Stimulated activated memory B cell treated with anti-CD40 and anti-IgM and Interleukin-4, amounts not matched to agents 10 μg/mL and 1 μg/mL and 100 μg/mL, for 72 hours (primary cell): ENCODE measurements at regions not wholly inside any gene's neighbourhood (a gene's known extent, or its start where the extent isn't known, plus 50 kb on each side); places are given as distances from the start of the nearest gene placed in this dataset.
A peak's percentile ranks its signal among the peaks of the same experiment; 100 is the strongest.
"Not testable (repeated sequence)": the region's sequence is repeated elsewhere in the genome, so short reads cannot be mapped to it uniquely, and the experiment has no call there.

ENCODE experiments used
- ATAC-seq: fragments of 150-1000 bp; cut with Tn5 transposase; 2 replicates; pipeline ENCODE4 v1.10.0; 2021
- H3K27ac Mint-ChIP-seq: one replicate; pipeline ENCODE4 v1.8.0; 2022; ENCODE audit warnings: mild to moderate bottlenecking, mixed read lengths
- H3K27me3 Mint-ChIP-seq: one replicate; pipeline ENCODE4 v1.8.0; 2022; ENCODE audit warnings: mixed read lengths
- H3K36me3 Mint-ChIP-seq: one replicate; pipeline ENCODE4 v1.8.0; 2022; ENCODE audit warnings: mixed read lengths
- H3K4me1 Mint-ChIP-seq: one replicate; pipeline ENCODE4 v1.8.0; 2022; ENCODE audit warnings: mixed read lengths
- H3K4me3 Mint-ChIP-seq: one replicate; pipeline ENCODE4 v1.8.0; 2022; ENCODE audit warnings: mild to moderate bottlenecking, moderate library complexity, mixed read lengths
- H3K9me3 Mint-ChIP-seq: one replicate; pipeline ENCODE4 v1.8.0; 2022; ENCODE audit warnings: mixed read lengths

GRCh38 chr3:22734207-22734606, 468.9 kb upstream of the UBE2E2 start:
- Mint-ChIP-seq H3K27ac (no peak overlapping the region), H3K36me3 (no peaks in the 10 kb centered on the region), H3K4me1 (no peaks in the 10 kb centered on the region), H3K4me3 (no peak overlapping the region), H3K27me3 (no peaks in the 10 kb centered on the region), H3K9me3 (no peaks in the 10 kb centered on the region)
- no peak for ATAC-seq

- Mint-ChIP-seq H3K27ac (no peak overlapping the region), H3K36me3 (no peaks in the 10 kb centered on the region), H3K27me3 (no peaks in the 10 kb centered on the region), H3K4me3 (no peak overlapping the region), H3K4me1 (no peaks in the 10 kb centered on the region), H3K9me3 (no peaks in the 10 kb centered on the region)
- no peak for ATAC-seq
These were observed 468.4 kb upstream of the UBE2E2 start for GRCh38 chr3:22734756-22735155.

- no peaks in the 10 kb centered on the region for H3K9me3 Mint-ChIP-seq
- H3K36me3 Mint-ChIP-seq: no peaks in the 10 kb centered on the region
- no peak overlapping the region for H3K27ac Mint-ChIP-seq
- no peak for ATAC-seq
- H3K4me3 Mint-ChIP-seq: no peak overlapping the region
- H3K4me1 Mint-ChIP-seq: no peaks in the 10 kb centered on the region
- no peaks in the 10 kb centered on the region for H3K27me3 Mint-ChIP-seq
These were observed 467.8 kb upstream of the UBE2E2 start for GRCh38 chr3:22735373-22735772.

GRCh38 chr3:22743386-22743785, 459.7 kb upstream of the UBE2E2 start:
- not testable (repeated sequence) for H3K4me3 Mint-ChIP-seq, H3K9me3 Mint-ChIP-seq, H3K4me1 Mint-ChIP-seq, H3K36me3 Mint-ChIP-seq, ATAC-seq, H3K27me3 Mint-ChIP-seq, H3K27ac Mint-ChIP-seq

DNA sequence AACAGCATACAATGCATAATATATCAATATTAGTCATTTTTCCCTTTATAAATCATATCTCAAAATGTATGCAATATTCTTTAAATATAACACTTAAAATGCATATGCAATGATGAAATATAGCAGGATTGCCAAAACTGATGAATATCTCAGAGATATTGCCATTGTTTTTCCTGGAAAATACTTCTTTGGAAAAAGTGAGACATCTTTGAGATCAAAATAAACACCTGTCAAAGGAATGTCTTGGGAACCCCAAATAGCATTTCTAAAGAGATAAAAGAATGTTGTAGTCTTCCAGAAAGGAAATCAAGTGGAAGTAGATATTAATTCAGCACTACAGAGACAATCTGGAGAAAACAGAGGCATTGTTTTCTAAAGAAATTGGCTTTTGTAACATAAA, 457.8 kb upstream of the UBE2E2 start:
- no peaks in the 10 kb centered on the region for H3K27me3 Mint-ChIP-seq
- ATAC-seq: no peak
- no peaks in the 10 kb centered on the region for H3K36me3 Mint-ChIP-seq
- H3K4me1 Mint-ChIP-seq: no peaks in the 10 kb centered on the region
- no peaks in the 10 kb centered on the region for H3K9me3 Mint-ChIP-seq
- no peak overlapping the region for H3K4me3 Mint-ChIP-seq
- H3K27ac Mint-ChIP-seq: no peak overlapping the region

DNA sequence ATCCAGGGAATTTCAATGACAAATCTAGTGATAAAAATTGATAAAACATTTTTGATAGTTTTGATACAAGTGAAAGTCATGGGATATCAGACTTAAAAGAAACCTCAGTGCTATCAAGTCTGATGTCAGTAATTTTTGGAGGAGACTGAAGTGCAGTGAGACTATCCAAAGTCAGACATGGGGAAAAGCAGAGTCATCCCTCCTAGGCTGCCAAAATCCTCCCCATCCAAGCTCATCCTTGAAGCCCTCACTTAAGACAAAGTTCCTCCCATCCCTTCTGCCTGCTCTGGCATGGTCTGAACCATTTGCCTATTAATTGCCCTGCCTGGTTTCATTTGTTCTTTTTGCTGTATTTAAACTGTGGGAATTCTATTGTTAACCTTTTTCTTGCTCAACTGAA, 456.9 kb upstream of the UBE2E2 start:
- H3K4me1 Mint-ChIP-seq: no peaks in the 10 kb centered on the region
- H3K27ac Mint-ChIP-seq: no peak overlapping the region
- no peak for ATAC-seq
- no peak overlapping the region for H3K4me3 Mint-ChIP-seq
- H3K36me3 Mint-ChIP-seq: no peaks in the 10 kb centered on the region
- no peaks in the 10 kb centered on the region for H3K27me3 Mint-ChIP-seq
- H3K9me3 Mint-ChIP-seq: no peaks in the 10 kb centered on the region

GRCh38 chr3:22748453-22749045, 454.6 kb upstream of the UBE2E2 start:
- no peak overlapping the region for H3K4me3 Mint-ChIP-seq
- no peaks in the 10 kb centered on the region for H3K4me1 Mint-ChIP-seq
- no peaks in the 10 kb centered on the region for H3K9me3 Mint-ChIP-seq
- ATAC-seq: no peak
- H3K27me3 Mint-ChIP-seq: no peaks in the 10 kb centered on the region
- H3K27ac Mint-ChIP-seq: no peak overlapping the region
- no peaks in the 10 kb centered on the region for H3K36me3 Mint-ChIP-seq

DNA sequence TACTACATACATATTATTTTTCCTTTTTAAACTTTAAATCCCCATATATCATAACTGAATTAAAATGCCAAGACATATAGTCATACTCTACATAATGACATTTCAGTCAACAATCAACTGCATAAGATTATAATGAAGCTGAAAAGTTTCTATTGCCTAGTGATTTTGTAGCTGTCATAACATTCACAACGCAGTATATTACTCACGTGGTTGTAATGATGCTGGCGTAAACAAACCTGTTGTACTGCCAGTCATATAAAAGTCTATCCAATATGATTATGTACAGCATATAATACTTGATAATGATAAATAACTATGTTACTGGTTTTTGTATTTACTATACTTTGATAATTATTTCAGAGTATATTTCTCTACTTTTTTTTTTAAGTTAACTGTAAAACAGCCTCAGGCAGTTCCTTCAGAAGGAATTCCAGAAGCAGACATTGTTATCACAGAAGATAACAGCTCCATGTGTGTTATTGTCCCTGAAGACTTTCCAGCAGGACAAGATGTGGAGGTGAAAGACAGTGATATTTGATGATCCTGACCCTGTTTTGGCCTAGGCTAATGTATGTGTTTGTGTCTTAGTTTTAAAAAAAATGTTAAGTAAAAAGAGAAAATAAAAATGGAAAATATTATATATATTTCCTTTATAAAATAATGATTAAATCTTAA, 443.4 kb upstream of the UBE2E2 start:
- Mint-ChIP-seq H3K27me3 (no peaks in the 10 kb centered on the region), H3K4me1 (no peaks in the 10 kb centered on the region), H3K9me3 (peaks cover 13% of the 10 kb centered on the region), H3K4me3 (no peak overlapping the region), H3K27ac (no peak overlapping the region), H3K36me3 (no peaks in the 10 kb centered on the region)
- no peak for ATAC-seq

DNA sequence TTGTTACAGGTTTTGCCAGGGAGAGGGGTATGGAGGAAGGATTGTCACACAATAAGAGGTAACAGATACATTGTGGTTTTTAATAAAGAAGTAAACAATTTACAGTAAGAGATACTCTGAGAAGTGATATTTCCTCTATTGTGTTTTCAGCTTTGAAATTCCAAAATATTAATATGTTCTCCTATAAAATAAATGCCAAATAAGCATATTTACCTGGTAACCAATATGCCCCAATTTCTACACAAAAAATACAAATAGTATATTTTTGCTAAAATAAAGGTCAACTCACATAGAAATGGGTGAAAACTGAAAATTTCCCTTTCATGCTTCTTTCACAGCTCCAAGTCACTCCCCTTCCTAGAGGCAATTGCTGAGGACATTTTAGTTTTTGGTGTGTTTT, 437.4 kb upstream of the UBE2E2 start:
- no peaks in the 10 kb centered on the region for H3K4me1 Mint-ChIP-seq

DNA sequence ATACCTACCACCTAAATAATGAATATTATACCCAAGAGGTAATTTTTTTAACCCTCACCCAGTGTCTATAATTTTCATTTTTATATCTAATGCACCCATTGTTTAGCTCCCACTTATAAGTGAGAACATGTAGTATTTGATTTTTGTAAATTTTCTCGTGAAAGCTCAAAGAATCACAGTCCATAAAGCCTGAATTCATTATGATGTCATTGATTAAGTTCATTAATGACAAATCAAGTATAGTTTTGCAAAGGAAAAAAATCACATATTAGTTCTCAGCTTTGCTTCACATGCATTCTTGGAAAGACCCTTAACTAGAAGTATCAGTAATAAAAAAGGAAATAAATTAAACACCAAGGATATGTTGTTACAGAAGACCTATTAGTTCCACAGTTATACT, 425.3 kb upstream of the UBE2E2 start:
- no peak overlapping the region for H3K4me3 Mint-ChIP-seq
- no peak overlapping the region for H3K27ac Mint-ChIP-seq
- H3K36me3 Mint-ChIP-seq: no peaks in the 10 kb centered on the region
- ATAC-seq: no peak
- H3K27me3 Mint-ChIP-seq: no peaks in the 10 kb centered on the region
- H3K4me1 Mint-ChIP-seq: no peaks in the 10 kb centered on the region
- peaks cover 2% of the 10 kb centered on the region for H3K9me3 Mint-ChIP-seq

More for the DNA sequence above, 437.4 kb upstream of the UBE2E2 start:
- ATAC-seq: no peak
- Mint-ChIP-seq H3K4me3 (no peak overlapping the region), H3K36me3 (no peaks in the 10 kb centered on the region), H3K27ac (no peak overlapping the region), H3K9me3 (peaks cover 7% of the 10 kb centered on the region), H3K27me3 (no peaks in the 10 kb centered on the region)

DNA sequence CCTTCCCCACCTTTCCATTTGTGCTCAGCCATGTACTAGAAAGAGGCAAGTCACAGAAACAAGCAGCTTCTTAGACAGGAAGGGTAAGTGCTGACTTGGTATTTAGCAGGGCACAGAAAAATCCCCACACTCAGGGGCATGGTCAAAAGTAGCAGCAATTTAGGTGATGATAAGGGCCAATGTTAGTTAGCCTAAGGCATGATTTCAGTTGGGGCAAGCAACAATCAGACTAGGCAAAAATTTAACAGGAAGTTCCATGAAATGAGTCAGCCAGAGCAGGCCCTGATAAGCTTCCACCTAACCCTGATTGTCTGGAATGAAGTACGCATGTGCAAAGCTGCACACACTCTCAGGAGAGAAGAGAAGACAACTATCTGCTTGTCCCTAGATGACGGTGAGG, 423.4 kb upstream of the UBE2E2 start:
- Mint-ChIP-seq H3K36me3 (peaks cover 4% of the 10 kb centered on the region), H3K9me3 (peaks cover 17% of the 10 kb centered on the region), H3K27ac (no peak overlapping the region), H3K27me3 (no peaks in the 10 kb centered on the region), H3K4me1 (no peaks in the 10 kb centered on the region), H3K4me3 (no peak overlapping the region)
- ATAC-seq: no peak

- H3K27me3 Mint-ChIP-seq: no peaks in the 10 kb centered on the region
- no peak overlapping the region for H3K4me3 Mint-ChIP-seq
- ATAC-seq: no peak
- no peak overlapping the region for H3K27ac Mint-ChIP-seq
- peaks cover 9% of the 10 kb centered on the region for H3K9me3 Mint-ChIP-seq
- H3K4me1 Mint-ChIP-seq: no peaks in the 10 kb centered on the region
- no peaks in the 10 kb centered on the region for H3K36me3 Mint-ChIP-seq
These were observed 410.6 kb upstream of the UBE2E2 start for GRCh38 chr3:22792533-22792932.

- no peak for ATAC-seq
- Mint-ChIP-seq H3K27me3 (no peaks in the 10 kb centered on the region), H3K27ac (no peak overlapping the region), H3K4me1 (no peaks in the 10 kb centered on the region), H3K9me3 (peaks cover 6% of the 10 kb centered on the region), H3K36me3 (no peaks in the 10 kb centered on the region), H3K4me3 (no peak overlapping the region)
These were observed 407.2 kb upstream of the UBE2E2 start for GRCh38 chr3:22795917-22796316.

DNA sequence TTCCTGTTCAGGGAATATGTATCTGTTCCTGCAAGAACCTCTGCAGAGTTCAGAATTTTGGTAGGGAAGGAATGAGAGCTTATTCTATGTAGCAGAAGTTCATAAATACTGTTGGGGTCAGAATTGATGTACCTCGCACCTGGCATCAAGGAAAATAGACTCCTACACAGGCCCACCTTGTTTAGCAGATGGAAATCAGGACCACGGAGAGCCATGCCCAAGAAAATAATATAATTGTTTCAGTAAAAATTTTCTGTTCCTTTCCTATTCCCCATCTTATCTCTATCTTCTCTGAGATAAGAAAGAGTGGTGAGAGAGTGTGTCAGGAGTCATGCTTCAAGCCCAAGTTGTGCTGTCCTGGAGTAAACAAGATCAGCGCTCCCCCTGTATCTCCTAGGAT, 404.7 kb upstream of the UBE2E2 start:
- Mint-ChIP-seq H3K27ac (no peak overlapping the region), H3K27me3 (no peaks in the 10 kb centered on the region), H3K36me3 (no peaks in the 10 kb centered on the region), H3K4me3 (no peak overlapping the region), H3K4me1 (no peaks in the 10 kb centered on the region), H3K9me3 (peaks cover 3% of the 10 kb centered on the region)
- no peak for ATAC-seq

GRCh38 chr3:22819209-22819608, 383.9 kb upstream of the UBE2E2 start:
- Mint-ChIP-seq H3K27me3 (no peaks in the 10 kb centered on the region), H3K36me3 (no peaks in the 10 kb centered on the region), H3K9me3 (peaks cover 6% of the 10 kb centered on the region), H3K4me3 (no peak overlapping the region), H3K27ac (no peak overlapping the region), H3K4me1 (no peaks in the 10 kb centered on the region)
- ATAC-seq: peak; percentile 31

DNA sequence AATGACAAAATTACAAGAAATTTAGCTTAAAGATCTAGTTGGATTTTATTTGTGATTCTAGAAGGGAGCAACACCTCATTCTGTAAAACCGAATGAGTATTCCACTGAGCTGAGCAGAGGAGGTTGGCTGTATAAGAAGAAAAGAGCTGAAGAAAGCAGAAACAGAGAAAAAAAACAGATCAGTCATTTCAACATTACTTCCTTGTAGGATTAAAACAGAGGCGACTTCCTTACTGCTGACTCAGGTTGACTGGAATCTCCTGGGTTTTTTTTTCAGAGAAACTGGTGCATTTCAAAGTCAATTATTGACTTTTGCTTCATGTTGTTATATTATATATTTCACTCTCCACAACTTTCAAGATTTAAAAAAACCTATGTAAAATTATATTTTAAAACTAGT, 368.1 kb upstream of the UBE2E2 start:
- no peaks in the 10 kb centered on the region for H3K36me3 Mint-ChIP-seq

More for the DNA sequence above, 368.1 kb upstream of the UBE2E2 start:
- no peaks in the 10 kb centered on the region for H3K4me1 Mint-ChIP-seq
- no peak for ATAC-seq
- H3K27ac Mint-ChIP-seq: no peak overlapping the region
- H3K4me3 Mint-ChIP-seq: no peak overlapping the region
- H3K27me3 Mint-ChIP-seq: no peaks in the 10 kb centered on the region
- no peaks in the 10 kb centered on the region for H3K9me3 Mint-ChIP-seq
